ENCODE measurements at regions not wholly inside any gene's neighbourhood (a gene's known extent, or its start where the extent isn't known, plus 50 kb on each side); places are given as distances from the start of the nearest gene placed in this dataset.

- H3K27ac Mint-ChIP-seq = no peak overlapping the region
- no peak for DNase-seq
- H3K4me1 Mint-ChIP-seq = no peaks in the 10 kb centered on the region
- no peaks in the 10 kb centered on the region for H3K36me3 Mint-ChIP-seq
- no peak overlapping the region for H3K4me3 Mint-ChIP-seq
- no peaks in the 10 kb centered on the region for H3K27me3 Mint-ChIP-seq
- no peak for ATAC-seq (ENCODE audit: low read depth in 2 of 2)
- H3K9me3 Mint-ChIP-seq = peaks cover 0 to 4% (median 0%) of the 10 kb centered on the region in 7 donors
These were observed 277.6 kb downstream of the GASK1B start for GRCh38 chr4:157895205-157895604.

- Mint-ChIP-seq H3K36me3 (no peaks in the 10 kb centered on the region), H3K4me1 (no peaks in the 10 kb centered on the region), H3K9me3 (peaks cover 0 to 5% (median 0%) of the 10 kb centered on the region in 7 donors), H3K4me3 (no peak overlapping the region), H3K27ac (no peak overlapping the region), H3K27me3 (no peaks in the 10 kb centered on the region)
- ATAC-seq (ENCODE audit: low read depth in 2 of 2) = no peak
- DNase-seq = no peak
These were observed 283.0 kb downstream of the GASK1B start for GRCh38 chr4:157889788-157890187.

DNA sequence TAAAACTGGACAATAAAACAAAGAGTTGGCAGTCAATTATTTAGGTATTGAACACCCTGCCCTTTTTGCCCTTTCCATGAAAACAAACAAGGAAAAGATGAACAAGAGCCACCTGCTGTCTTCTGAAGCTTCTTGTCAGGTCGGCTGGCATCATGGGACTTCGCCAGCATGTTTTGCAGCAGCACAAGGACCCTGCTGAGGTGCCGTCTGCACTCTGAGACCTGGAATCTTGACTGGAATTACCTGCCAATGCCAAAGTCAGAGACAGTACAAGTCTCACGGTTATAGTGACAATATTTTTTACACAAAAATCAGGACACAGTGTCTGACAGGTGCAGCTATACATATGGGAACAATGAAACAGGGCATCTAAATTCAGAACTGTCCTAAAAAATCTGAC, 284.5 kb downstream of the GASK1B start:
- Mint-ChIP-seq H3K27me3 (no peaks in the 10 kb centered on the region), H3K4me3 (no peak overlapping the region), H3K27ac (no peak overlapping the region), H3K4me1 (no peaks in the 10 kb centered on the region), H3K9me3 (peaks cover 0 to 5% (median 0%) of the 10 kb centered on the region in 7 donors), H3K36me3 (no peaks in the 10 kb centered on the region)
- DNase-seq (no peak), ATAC-seq (ENCODE audit: low read depth in 2 of 2) (no peak)

DNA sequence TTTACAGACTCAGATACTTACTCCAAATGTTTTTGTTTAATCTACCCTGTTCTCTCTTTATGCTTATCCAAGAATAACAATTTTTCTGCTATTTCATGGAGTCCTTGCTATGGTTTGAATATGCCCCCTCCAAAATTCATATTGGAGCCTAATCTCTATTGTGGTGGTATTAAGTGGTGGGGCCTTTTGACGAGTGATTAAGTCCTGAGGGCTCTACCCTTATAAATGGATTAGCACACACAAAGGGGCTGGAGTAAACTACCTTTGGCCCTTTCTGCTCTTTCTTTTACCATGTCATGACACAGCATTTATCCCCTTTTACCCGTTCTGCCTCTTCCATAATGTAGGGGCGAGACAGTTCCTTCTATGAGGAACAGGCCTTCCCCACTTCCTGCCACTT, 285.5 kb downstream of the GASK1B start:
- peaks cover 0 to 5% (median 0%) of the 10 kb centered on the region in 7 donors for H3K9me3 Mint-ChIP-seq
- H3K4me1 Mint-ChIP-seq = no peaks in the 10 kb centered on the region
- H3K27ac Mint-ChIP-seq = no peak overlapping the region
- no peak overlapping the region for H3K4me3 Mint-ChIP-seq
- ATAC-seq (ENCODE audit: low read depth in 2 of 2) = no peak
- no peaks in the 10 kb centered on the region for H3K36me3 Mint-ChIP-seq
- H3K27me3 Mint-ChIP-seq = no peaks in the 10 kb centered on the region
- DNase-seq = no peak

- DNase-seq (no peak), ATAC-seq (ENCODE audit: low read depth in 2 of 2) (no peak)
- H3K27ac Mint-ChIP-seq = no peak overlapping the region
- H3K27me3 Mint-ChIP-seq = no peaks in the 10 kb centered on the region
- H3K36me3 Mint-ChIP-seq = no peaks in the 10 kb centered on the region
- no peaks in the 10 kb centered on the region for H3K4me1 Mint-ChIP-seq
- H3K4me3 Mint-ChIP-seq = no peak overlapping the region
- peaks cover 0 to 5% (median 0%) of the 10 kb centered on the region in 7 donors for H3K9me3 Mint-ChIP-seq
These were observed 286.2 kb downstream of the GASK1B start for GRCh38 chr4:157886645-157887044.

DNA sequence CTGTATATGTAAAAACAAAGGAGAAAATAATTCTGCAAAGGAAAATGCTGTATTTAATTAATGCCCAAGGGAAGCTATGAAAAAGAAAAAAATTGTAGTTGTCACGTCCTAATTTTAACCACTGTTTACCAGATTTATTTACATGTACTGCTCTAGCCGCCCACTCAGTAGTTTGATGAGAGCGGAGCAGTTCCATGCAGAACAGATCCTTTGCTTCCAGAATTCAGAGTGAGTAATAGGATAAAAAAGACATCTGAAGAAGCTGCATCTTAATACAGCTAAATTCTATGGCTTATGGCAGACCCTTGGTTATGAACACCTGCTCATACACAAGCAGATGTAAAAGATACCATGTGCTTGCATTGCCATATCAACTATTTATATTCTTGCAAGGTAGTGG, 287.0 kb downstream of the GASK1B start:
- Mint-ChIP-seq H3K27ac (no peak overlapping the region), H3K4me1 (no peaks in the 10 kb centered on the region)

DNA sequence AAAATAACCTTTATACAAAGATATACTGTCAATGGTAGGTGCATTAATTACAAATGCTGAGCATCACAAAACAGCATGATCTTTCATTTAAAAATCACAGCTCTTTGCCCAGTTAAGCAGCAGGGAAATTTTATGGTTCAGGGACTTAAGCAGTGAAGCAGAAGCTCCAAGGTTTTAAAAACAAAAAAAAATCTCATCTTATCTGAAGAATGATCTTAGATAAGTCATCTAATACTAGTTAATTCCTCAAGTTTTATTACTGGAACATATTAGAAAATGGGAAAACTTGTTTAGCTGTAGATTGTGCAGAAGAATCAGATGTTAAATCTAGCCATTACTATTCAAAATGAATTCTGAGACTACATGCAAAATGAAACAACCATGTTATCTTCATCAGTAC, 289.9 kb downstream of the GASK1B start:
- DNase-seq (no peak), ATAC-seq (ENCODE audit: low read depth in 2 of 2) (no peak)
- Mint-ChIP-seq H3K27me3 (no peaks in the 10 kb centered on the region), H3K4me1 (no peaks in the 10 kb centered on the region), H3K27ac (no peak overlapping the region), H3K9me3 (peaks cover 0 to 6% (median 2%) of the 10 kb centered on the region in 7 donors), H3K4me3 (no peak overlapping the region), H3K36me3 (no peaks in the 10 kb centered on the region)

More for the DNA sequence above, 287.0 kb downstream of the GASK1B start:
- Mint-ChIP-seq H3K36me3 (no peaks in the 10 kb centered on the region), H3K9me3 (peaks cover 0 to 5% (median 0%) of the 10 kb centered on the region in 7 donors), H3K4me3 (no peak overlapping the region), H3K27me3 (no peaks in the 10 kb centered on the region)
- no peak for DNase-seq
- ATAC-seq (ENCODE audit: low read depth in 2 of 2) = no peak

DNA sequence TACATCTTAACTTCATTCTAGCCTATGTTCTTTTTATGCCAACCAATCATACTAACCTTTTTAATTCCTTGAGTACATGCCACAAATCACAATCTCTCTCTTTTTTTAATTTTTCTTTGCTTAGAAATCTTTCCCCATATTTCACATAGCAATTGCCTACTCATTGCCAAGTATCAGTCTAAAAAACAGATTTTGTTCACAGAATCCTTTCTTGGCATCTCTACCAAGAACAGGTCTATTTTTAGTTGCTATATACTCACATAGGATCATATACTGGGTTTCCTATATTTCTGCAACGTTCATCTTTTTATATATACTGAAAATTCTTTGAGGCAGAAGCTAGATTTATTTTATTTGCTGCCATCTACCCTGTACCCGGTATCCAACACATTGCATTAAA, 292.1 kb downstream of the GASK1B start:
- no peaks in the 10 kb centered on the region for H3K36me3 Mint-ChIP-seq
- ATAC-seq (ENCODE audit: low read depth in 2 of 2) (no peak), DNase-seq (no peak)
- no peak overlapping the region for H3K4me3 Mint-ChIP-seq
- no peak overlapping the region for H3K27ac Mint-ChIP-seq
- no peaks in the 10 kb centered on the region for H3K4me1 Mint-ChIP-seq
- no peaks in the 10 kb centered on the region for H3K27me3 Mint-ChIP-seq
- H3K9me3 Mint-ChIP-seq = peaks cover 0 to 10% (median 3%) of the 10 kb centered on the region in 7 donors

DNA sequence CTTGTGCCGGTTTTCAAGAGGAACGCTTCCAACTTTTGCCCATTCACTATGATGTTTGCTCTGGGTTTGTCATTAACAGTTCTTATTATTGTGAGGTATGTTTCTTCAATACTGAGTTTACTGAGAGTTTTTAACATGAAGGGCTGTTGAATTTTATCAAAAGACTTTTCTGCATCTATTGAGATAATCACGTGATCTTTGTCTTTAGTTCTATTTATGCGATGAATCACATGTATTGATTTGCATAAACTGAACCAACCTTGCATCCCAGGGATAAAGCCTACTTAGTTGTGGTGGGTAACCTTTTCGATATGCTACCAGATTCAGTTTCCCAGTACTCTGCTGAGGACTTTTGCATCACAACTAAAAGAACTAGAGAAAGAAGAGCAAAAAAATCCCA, 318.0 kb downstream of the GASK1B start:
- no peak for DNase-seq
- no peaks in the 10 kb centered on the region for H3K4me1 Mint-ChIP-seq
- no peaks in the 10 kb centered on the region for H3K27me3 Mint-ChIP-seq
- ATAC-seq (ENCODE audit: low read depth in 2 of 2) = no peak
- peaks cover 0 to 16% (median 4%) of the 10 kb centered on the region in 7 donors for H3K9me3 Mint-ChIP-seq
- H3K27ac Mint-ChIP-seq = no peak overlapping the region
- no peak overlapping the region for H3K4me3 Mint-ChIP-seq
- H3K36me3 Mint-ChIP-seq = no peaks in the 10 kb centered on the region

DNA sequence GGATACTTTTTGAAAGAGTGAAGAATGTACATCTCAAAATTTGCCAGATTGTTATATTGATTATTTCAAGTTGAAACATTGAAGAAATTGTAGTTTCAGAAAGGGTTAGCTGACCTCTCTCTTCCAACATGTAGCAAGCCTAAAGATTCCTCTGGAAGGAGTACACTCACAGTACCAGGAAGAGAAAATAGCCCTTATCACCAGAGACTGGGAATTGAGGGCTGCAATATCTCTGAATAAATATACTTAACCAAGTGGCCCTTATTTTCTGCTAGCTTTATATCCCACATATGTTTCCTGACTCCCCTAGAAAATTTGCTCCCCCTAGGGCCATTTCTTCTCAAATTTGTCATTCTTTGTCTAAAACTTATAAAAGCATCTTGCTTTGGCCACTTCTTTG, 332.2 kb downstream of the GASK1B start:
- no peaks in the 10 kb centered on the region for H3K4me1 Mint-ChIP-seq
- no peak overlapping the region for H3K27ac Mint-ChIP-seq
- H3K27me3 Mint-ChIP-seq = no peaks in the 10 kb centered on the region
- no peaks in the 10 kb centered on the region for H3K36me3 Mint-ChIP-seq
- no peak overlapping the region for H3K4me3 Mint-ChIP-seq
- DNase-seq (no peak), ATAC-seq (ENCODE audit: low read depth in 2 of 2) (no peak)
- no peaks in the 10 kb centered on the region for H3K9me3 Mint-ChIP-seq

DNA sequence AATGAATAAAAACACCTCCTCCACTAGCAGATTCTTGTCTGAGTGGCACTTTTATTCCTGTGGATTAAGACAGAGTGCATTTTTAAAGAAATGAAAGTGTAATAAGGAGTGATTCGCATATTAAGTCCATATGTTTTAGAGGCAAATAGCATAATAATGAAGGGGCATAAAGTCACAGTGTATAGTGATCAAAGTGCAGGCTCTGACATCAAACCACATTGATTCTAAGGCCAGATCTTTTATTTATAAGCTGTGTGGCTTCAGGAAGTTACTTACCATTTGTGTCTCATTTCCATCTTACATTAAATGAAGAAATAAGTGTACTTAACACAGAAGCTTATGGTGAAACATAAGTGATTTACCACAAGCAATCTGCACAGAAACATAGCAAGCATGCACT, 332.8 kb downstream of the GASK1B start:
- Mint-ChIP-seq H3K4me1 (no peaks in the 10 kb centered on the region), H3K36me3 (no peaks in the 10 kb centered on the region), H3K27ac (no peak overlapping the region), H3K9me3 (no peaks in the 10 kb centered on the region), H3K4me3 (no peak overlapping the region), H3K27me3 (no peaks in the 10 kb centered on the region)
- DNase-seq (no peak), ATAC-seq (ENCODE audit: low read depth in 2 of 2) (no peak)

DNA sequence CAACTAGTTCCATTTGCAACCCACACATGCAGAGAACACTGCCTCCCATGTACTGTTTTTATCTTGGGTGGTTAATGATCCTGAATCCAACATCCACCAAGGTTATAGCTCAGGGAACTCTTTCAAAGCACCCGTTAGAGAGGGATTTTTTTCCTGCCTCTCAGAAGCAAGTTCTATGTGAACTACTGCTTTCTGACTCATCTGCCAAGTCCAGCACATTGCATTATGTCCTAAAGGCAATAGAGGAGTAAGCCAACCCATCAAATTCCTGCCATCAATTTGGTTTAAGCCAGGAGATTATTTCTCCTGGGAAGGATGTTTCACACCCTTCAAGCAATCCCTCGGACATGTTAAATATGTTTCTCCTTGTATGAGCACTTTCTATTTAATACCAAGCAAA, 334.5 kb downstream of the GASK1B start:
- no peaks in the 10 kb centered on the region for H3K27me3 Mint-ChIP-seq
- no peak overlapping the region for H3K4me3 Mint-ChIP-seq
- ATAC-seq (ENCODE audit: low read depth in 2 of 2) (no peak), DNase-seq (no peak)
- H3K27ac Mint-ChIP-seq = peak overlapping the region in 1 of 6 donors; percentile 11
- H3K9me3 Mint-ChIP-seq = peaks cover 0 to 2% (median 0%) of the 10 kb centered on the region in 7 donors
- no peaks in the 10 kb centered on the region for H3K4me1 Mint-ChIP-seq
- H3K36me3 Mint-ChIP-seq = no peaks in the 10 kb centered on the region

DNA sequence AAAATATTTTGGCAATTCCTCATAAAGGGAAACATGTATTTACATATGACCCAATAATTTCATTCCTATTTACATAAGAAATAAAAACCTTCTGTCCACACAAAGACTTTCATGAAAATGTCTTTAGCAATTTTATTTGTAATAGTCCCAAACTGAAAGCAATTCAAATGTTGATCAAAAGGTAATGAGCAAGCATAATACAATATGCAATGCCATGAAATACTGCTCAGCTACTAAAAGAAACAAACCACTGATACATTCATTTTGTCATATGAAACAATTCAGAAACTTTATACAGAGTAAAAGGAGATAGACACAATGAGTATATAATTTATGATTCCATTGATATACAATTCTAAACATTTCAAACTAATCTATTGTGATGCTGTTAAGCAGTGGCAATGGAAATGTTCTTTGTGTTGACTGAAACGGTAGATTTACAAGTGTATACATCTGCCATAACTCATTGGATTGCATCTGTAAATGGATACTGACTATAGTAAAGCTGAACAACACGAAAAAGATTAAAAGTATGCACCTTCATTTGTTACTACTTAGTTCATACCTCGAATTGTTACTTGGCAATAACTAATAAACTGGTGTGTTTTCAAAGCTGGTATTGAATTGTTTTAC, 335.6 kb downstream of the GASK1B start:
- Mint-ChIP-seq H3K27ac (no peak overlapping the region), H3K27me3 (no peaks in the 10 kb centered on the region), H3K36me3 (no peaks in the 10 kb centered on the region), H3K4me1 (no peaks in the 10 kb centered on the region), H3K4me3 (no peak overlapping the region), H3K9me3 (peaks cover 0 to 2% (median 0%) of the 10 kb centered on the region in 7 donors)
- DNase-seq (no peak), ATAC-seq (ENCODE audit: low read depth in 2 of 2) (no peak)

GRCh38 chr4:157832596-157832995, 340.2 kb downstream of the GASK1B start:
- no peaks in the 10 kb centered on the region for H3K36me3 Mint-ChIP-seq
- DNase-seq (no peak), ATAC-seq (ENCODE audit: low read depth in 2 of 2) (no peak)
- H3K4me1 Mint-ChIP-seq = no peaks in the 10 kb centered on the region
- no peaks in the 10 kb centered on the region for H3K27me3 Mint-ChIP-seq
- H3K27ac Mint-ChIP-seq = no peak overlapping the region
- H3K9me3 Mint-ChIP-seq = peaks cover 2 to 11% (median 7%) of the 10 kb centered on the region in 7 donors
- no peak overlapping the region for H3K4me3 Mint-ChIP-seq

GRCh38 chr4:157824021-157824420, 348.8 kb downstream of the GASK1B start:
- no peak for DNase-seq
- Mint-ChIP-seq H3K9me3 (peaks cover 9 to 31% (median 15%) of the 10 kb centered on the region in 7 donors), H3K27me3 (no peaks in the 10 kb centered on the region), H3K27ac (no peak overlapping the region), H3K4me3 (no peak overlapping the region), H3K4me1 (no peaks in the 10 kb centered on the region), H3K36me3 (no peaks in the 10 kb centered on the region)
- ATAC-seq (ENCODE audit: low read depth in 2 of 2) = no peak
